ENCODE measurements at regions not wholly inside any gene's neighbourhood (a gene's known extent, or its start where the extent isn't known, plus 50 kb on each side); places are given as distances from the start of the nearest gene placed in this dataset.

GRCh38 chr21:39034590-39035536 lies 148.4 kb downstream of the PSMG1 start:
- TF ChIP-seq, protein P1, sequence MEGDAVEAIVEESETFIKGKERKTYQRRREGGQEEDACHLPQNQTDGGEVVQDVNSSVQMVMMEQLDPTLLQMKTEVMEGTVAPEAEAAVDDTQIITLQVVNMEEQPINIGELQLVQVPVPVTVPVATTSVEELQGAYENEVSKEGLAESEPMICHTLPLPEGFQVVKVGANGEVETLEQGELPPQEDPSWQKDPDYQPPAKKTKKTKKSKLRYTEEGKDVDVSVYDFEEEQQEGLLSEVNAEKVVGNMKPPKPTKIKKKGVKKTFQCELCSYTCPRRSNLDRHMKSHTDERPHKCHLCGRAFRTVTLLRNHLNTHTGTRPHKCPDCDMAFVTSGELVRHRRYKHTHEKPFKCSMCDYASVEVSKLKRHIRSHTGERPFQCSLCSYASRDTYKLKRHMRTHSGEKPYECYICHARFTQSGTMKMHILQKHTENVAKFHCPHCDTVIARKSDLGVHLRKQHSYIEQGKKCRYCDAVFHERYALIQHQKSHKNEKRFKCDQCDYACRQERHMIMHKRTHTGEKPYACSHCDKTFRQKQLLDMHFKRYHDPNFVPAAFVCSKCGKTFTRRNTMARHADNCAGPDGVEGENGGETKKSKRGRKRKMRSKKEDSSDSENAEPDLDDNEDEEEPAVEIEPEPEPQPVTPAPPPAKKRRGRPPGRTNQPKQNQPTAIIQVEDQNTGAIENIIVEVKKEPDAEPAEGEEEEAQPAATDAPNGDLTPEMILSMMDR (IDR thresholded peaks at IDR 0.05; ENCODE audit: extremely low read depth, missing control alignments), result no peak

GRCh38 chr21:39033878-39034589 lies 149.2 kb downstream of the PSMG1 start:
- TF ChIP-seq, protein P1 (IDR thresholded peaks at IDR 0.05; ENCODE audit: extremely low read depth, missing control alignments), result no peak

More at GRCh38 chr21:39034590-39035536, 148.4 kb downstream of the PSMG1 start:
- DNase-seq (ENCODE audit: low spot score), result no peak

GRCh38 chr21:39029900-39030884 lies 153.1 kb downstream of the PSMG1 start:
- DNase-seq (ENCODE audit: low spot score), result no peak
- TF ChIP-seq, protein P1 (IDR thresholded peaks at IDR 0.05; ENCODE audit: extremely low read depth, missing control alignments), result no peak

More at GRCh38 chr21:39033878-39034589, 149.2 kb downstream of the PSMG1 start:
- DNase-seq (ENCODE audit: low spot score), result no peak

GRCh38 chr21:39029086-39029755 lies 154.0 kb downstream of the PSMG1 start:
- DNase-seq (ENCODE audit: low spot score), result no peak
- TF ChIP-seq, protein P1 (IDR thresholded peaks at IDR 0.05; ENCODE audit: extremely low read depth, missing control alignments), result no peak

DNA sequence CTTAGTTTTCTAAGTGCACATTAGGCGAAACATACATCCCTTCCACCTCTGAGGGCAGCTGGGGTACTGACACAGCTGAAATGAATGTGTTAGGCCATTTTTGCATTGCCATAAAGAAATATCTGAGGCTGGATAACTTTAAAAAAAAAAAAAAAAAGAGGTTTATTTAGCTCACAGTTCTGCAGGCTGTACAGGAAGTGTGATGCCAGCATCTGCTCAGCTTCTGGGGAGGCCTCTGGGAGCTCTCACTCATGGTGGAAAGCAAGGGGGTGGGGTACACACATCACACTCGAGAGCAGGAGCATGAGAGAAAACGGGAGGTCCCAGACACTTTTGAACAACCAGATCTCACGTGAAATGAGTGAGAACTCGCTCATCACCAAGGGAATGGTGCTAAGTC lies 158.1 kb downstream of the PSMG1 start:
- DNase-seq (ENCODE audit: low spot score), result no peak
- TF ChIP-seq, protein P1 (IDR thresholded peaks at IDR 0.05; ENCODE audit: extremely low read depth, missing control alignments), result no peak

DNA sequence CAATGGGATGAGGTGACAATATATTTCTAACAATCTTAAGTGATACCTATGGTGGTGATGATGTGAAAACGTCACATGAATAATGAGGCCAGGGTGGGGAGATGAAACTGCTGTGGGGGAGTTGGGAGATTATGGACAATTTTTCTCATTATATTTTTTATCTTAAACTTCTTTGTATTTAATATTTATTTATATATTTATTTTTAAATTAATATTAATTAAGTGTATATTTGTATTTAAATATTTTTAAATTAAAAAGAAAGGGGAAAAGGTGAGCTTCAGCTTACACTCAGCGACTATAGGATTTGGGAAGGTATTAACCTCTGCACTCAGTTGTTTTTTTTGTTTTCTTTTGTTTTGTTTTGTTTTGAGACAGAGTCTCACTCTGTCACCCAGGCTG lies 158.7 kb downstream of the PSMG1 start:
- no peak for DNase-seq (ENCODE audit: low spot score)
- TF ChIP-seq, protein P1 (IDR thresholded peaks at IDR 0.05; ENCODE audit: extremely low read depth, missing control alignments), result no peak
